ENCODE measurements at regions not wholly inside any gene's neighbourhood (a gene's known extent, or its start where the extent isn't known, plus 50 kb on each side); places are given as distances from the start of the nearest gene placed in this dataset.

GRCh38 chr12:115320451-115320850, 636.5 kb upstream of the TBX3 start (continued):
- TF ChIP-seq CHD7 (IDR thresholded peaks at IDR 0.05; ENCODE audit: insufficient replicate concordance, low read length) = no peak
- TF ChIP-seq BRCA1 (IDR thresholded peaks at IDR 0.05; ENCODE audit: low read depth, low read length) = no peak
- TF ChIP-seq TAF1 (IDR thresholded peaks at IDR 0.05; ENCODE audit: low read depth, low read length) = no peak
- TF ChIP-seq KDM5A (IDR thresholded peaks at IDR 0.05; ENCODE audit: low read length) = no peak
- no peak for TF ChIP-seq JUND (IDR thresholded peaks at IDR 0.05; ENCODE audit: low read length)
- TF ChIP-seq YY1 (IDR thresholded peaks at IDR 0.05; ENCODE audit: low read depth, low read length) = no peak
- TF ChIP-seq RNF2 (IDR thresholded peaks at IDR 0.05; ENCODE audit: borderline replicate concordance, low read depth, low read length, missing control alignments, poor library complexity, severe bottlenecking) = no peak
- TF ChIP-seq HDAC6 (IDR thresholded peaks at IDR 0.05; ENCODE audit: low read depth, low read length) = no peak
- no peak for TF ChIP-seq MAX (IDR thresholded peaks at IDR 0.05)
- no peak for TF ChIP-seq GABPA (IDR thresholded peaks at IDR 0.05; ENCODE audit: borderline replicate concordance, insufficient read depth, low read length)

Data from H1 (cell line).